ENCODE measurements at regions not wholly inside any gene's neighbourhood (a gene's known extent, or its start where the extent isn't known, plus 50 kb on each side); places are given as distances from the start of the nearest gene placed in this dataset.

DNA sequence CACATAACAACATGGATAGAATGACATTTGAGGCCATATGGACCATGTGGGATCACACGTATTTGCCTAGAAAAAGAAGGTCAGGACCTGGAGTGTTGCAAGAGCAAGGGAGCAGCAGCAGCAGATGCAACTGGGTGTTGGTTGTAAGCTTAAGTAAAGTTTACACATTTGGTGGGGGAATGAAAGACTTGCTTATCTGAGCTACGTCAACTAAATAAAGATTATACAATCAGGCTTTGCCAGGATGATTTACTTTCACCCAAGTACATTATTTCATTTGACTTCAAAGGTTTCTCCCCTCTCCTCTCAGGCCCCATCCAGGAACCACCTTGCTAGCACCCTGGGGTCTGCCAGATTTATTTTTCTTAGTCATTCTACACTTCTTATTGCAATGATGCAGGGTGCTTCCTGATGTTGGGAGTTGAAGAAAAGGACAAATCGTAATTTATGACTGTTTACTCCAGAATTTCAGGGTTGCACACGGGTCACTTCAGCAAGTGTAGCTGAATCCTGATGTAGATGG, 591.9 kb upstream of the IGFBP3 start:
- Histone ChIP-seq H3K36me3 (no peaks in the 10 kb centered on the region), H3K27me3 (no peaks in the 10 kb centered on the region), H3K9me3 (no peaks in the 10 kb centered on the region), H3K4me1 (no peaks in the 10 kb centered on the region), H3K27ac (no peak overlapping the region), H3K4me3 (no peak overlapping the region)
- intact Hi-C loops (cut with DNase I; ENCODE audit: low total_unique reads) (no loop called here), in situ Hi-C loops (cut with MboI; ENCODE audit: low sequenced_read_pairs in 4 of 4) (no loop called here)
- DNase-seq (no peak), ATAC-seq (no peak)
- TF ChIP-seq, protein P1, sequence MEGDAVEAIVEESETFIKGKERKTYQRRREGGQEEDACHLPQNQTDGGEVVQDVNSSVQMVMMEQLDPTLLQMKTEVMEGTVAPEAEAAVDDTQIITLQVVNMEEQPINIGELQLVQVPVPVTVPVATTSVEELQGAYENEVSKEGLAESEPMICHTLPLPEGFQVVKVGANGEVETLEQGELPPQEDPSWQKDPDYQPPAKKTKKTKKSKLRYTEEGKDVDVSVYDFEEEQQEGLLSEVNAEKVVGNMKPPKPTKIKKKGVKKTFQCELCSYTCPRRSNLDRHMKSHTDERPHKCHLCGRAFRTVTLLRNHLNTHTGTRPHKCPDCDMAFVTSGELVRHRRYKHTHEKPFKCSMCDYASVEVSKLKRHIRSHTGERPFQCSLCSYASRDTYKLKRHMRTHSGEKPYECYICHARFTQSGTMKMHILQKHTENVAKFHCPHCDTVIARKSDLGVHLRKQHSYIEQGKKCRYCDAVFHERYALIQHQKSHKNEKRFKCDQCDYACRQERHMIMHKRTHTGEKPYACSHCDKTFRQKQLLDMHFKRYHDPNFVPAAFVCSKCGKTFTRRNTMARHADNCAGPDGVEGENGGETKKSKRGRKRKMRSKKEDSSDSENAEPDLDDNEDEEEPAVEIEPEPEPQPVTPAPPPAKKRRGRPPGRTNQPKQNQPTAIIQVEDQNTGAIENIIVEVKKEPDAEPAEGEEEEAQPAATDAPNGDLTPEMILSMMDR (IDR thresholded peaks at IDR 0.05 in 4 of 5, conservative IDR thresholded peaks at IDR 0.05 in 1 of 5) = no peak
- TF ChIP-seq POLR2A (IDR thresholded peaks at IDR 0.05) = no peak

DNA sequence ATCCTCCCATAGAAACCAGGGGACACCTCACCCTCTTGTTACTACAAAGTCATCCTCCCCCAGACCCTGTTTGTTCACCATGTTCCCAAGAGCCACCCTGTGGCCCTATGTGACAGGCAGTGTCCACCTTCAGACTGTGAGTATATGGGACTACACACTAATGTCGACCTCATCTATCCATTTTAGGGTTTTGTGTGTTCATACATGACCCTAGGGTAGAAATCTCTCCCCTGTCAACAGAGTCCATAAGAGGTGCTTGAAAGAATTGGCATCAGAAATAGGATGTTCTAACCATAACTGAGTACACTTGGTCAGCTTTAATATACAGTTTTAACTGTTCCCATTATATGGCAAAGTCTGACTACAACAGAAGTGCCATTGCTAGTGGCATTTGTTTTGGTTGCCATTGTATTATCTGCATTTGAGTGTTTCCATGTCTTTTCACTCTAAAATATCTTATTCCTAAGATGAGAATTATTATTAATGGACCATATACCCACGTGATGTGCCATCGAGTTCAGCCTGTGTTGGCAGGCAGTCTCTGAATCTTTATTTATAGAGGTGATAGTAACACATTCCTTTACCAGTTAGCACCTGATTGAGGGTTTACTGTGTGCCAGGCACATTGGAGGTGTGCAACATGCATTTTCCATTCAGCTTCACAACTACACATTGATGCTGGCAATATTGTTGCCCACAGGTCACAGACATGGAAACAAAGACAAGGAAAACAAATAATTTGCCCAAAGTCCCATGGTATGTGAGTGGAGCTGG, 590.6 kb upstream of the IGFBP3 start:
- no peaks in the 10 kb centered on the region for H3K36me3 ChIP-seq
- DNase-seq (no peak), ATAC-seq (no peak)
- in situ Hi-C loops (cut with MboI; ENCODE audit: low sequenced_read_pairs in 4 of 4) (no loop called here), intact Hi-C loops (cut with DNase I; ENCODE audit: low total_unique reads) (no loop called here)
- no peak overlapping the region for H3K4me3 ChIP-seq
- H3K27me3 ChIP-seq = no peaks in the 10 kb centered on the region
- H3K27ac ChIP-seq = no peak overlapping the region
- no peaks in the 10 kb centered on the region for H3K4me1 ChIP-seq
- H3K9me3 ChIP-seq = no peaks in the 10 kb centered on the region
- TF ChIP-seq, protein P1 (IDR thresholded peaks at IDR 0.05 in 4 of 5, conservative IDR thresholded peaks at IDR 0.05 in 1 of 5) = no peak
- TF ChIP-seq POLR2A (IDR thresholded peaks at IDR 0.05) = no peak

DNA sequence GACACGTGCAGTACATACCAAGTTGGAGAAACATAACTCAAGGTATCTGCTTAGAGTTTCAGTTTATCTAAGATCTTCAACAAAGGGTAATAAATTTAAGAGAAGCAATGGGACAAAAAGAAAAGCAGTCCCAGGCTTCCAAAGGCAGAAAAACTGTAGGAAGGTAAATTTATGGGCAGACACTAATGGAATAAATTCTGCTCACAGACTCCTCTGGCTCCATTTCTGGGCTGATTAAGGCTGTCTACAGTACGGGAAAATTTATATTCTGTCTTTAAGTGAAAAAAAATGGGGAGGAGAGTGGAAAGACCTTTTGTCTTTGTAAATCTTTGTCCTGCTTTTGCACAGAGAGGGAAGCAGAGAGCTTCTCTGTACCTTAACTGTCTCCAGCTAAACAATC, 587.5 kb upstream of the IGFBP3 start:
- Histone ChIP-seq H3K27me3 (no peaks in the 10 kb centered on the region), H3K4me3 (no peak overlapping the region), H3K4me1 (no peaks in the 10 kb centered on the region), H3K36me3 (no peaks in the 10 kb centered on the region), H3K9me3 (peaks cover 0 to 7% (median 5%) of the 10 kb centered on the region in 3 donors), H3K27ac (no peak overlapping the region)
- in situ Hi-C loops (cut with MboI; ENCODE audit: low sequenced_read_pairs in 4 of 4) = no loop called here
- TF ChIP-seq, protein P1 (IDR thresholded peaks at IDR 0.05 in 4 of 5, conservative IDR thresholded peaks at IDR 0.05 in 1 of 5) = no peak
- TF ChIP-seq POLR2A (IDR thresholded peaks at IDR 0.05) = no peak
- DNase-seq = no peak
- intact Hi-C loops (cut with DNase I; ENCODE audit: low total_unique reads) = no loop called here
- no peak for ATAC-seq

DNA sequence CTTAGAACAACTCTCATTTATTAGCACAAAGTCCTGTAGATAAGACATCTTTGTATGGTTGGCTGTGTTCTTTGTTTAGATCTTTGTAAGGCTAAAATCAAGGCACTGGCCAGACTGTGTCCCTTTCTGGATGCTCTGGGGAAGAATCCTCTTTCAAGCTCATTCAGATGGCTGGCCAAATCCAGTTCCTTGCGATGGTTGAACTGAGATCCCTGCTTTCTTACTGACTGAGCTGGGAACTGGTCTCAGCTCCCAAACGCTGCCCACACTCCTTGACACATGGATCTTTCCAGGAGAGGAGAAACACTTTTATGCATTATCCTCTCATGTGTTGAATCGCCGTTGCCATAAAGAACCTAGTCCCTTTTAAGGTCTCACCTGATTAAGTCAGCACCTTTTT, 586.5 kb upstream of the IGFBP3 start:
- Histone ChIP-seq H3K4me1 (no peaks in the 10 kb centered on the region), H3K4me3 (no peak overlapping the region), H3K27ac (no peak overlapping the region), H3K27me3 (no peaks in the 10 kb centered on the region), H3K9me3 (peaks cover 0 to 7% (median 5%) of the 10 kb centered on the region in 3 donors), H3K36me3 (no peaks in the 10 kb centered on the region)
- ATAC-seq (no peak), DNase-seq (no peak)
- in situ Hi-C loops (cut with MboI; ENCODE audit: low sequenced_read_pairs in 4 of 4) (no loop called here), intact Hi-C loops (cut with DNase I; ENCODE audit: low total_unique reads) (no loop called here)
- TF ChIP-seq, protein P1 (IDR thresholded peaks at IDR 0.05 in 4 of 5, conservative IDR thresholded peaks at IDR 0.05 in 1 of 5) = no peak
- no peak for TF ChIP-seq POLR2A (IDR thresholded peaks at IDR 0.05)
